ENCODE measurements at regions not wholly inside any gene's neighbourhood (a gene's known extent, or its start where the extent isn't known, plus 50 kb on each side); places are given as distances from the start of the nearest gene placed in this dataset.

DNA sequence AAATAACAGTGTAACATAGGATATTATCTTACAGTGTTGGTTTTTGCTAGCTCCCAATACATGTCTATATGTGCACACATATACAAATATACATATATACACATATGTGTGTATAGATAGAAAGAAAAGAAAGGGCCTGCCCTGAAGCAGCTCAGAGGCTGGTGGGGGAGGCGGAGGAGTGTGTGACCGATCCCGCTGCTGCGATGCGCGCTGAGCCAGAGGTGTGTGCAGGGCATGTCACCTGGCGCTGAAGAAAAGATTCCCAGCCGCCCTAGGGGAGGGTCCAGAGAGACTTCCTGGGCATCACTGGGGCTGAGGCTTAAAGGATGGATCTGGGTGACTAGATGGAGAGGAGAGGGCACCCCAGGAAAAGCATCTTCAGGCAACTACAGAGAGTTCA is 110.2 kb downstream of the FAM50B start:
- TF ChIP-seq NFRKB (IDR thresholded peaks at IDR 0.05) = no peak
- no peak for TF ChIP-seq SUZ12 (IDR thresholded peaks at IDR 0.05)
- no peak for TF ChIP-seq LEF1 (IDR thresholded peaks at IDR 0.05; ENCODE audit: borderline replicate concordance)
- TF ChIP-seq FOXA1 (IDR thresholded peaks at IDR 0.05) = no peak
- TF ChIP-seq BHLHE40 (IDR thresholded peaks at IDR 0.05; ENCODE audit: borderline replicate concordance) = no peak
- TF ChIP-seq ZNF384 (IDR thresholded peaks at IDR 0.05) = no peak
- TF ChIP-seq SP1 (IDR thresholded peaks at IDR 0.05) = no peak
- TF ChIP-seq TARDBP (IDR thresholded peaks at IDR 0.05) = no peak
- TF ChIP-seq FOXM1 (IDR thresholded peaks at IDR 0.05; ENCODE audit: borderline replicate concordance) = no peak
- no peak for TF ChIP-seq ELF4 (IDR thresholded peaks at IDR 0.05)
- no peak for TF ChIP-seq ARNT (IDR thresholded peaks at IDR 0.05)
- no peak for TF ChIP-seq L3MBTL2 (conservative IDR thresholded peaks at IDR 0.05)
- no peak for TF ChIP-seq CTBP1 (IDR thresholded peaks at IDR 0.05; ENCODE audit: borderline replicate concordance)
- TF ChIP-seq FOXK2 (IDR thresholded peaks at IDR 0.05) = no peak
